ENCODE measurements at regions not wholly inside any gene's neighbourhood (a gene's known extent, or its start where the extent isn't known, plus 50 kb on each side); places are given as distances from the start of the nearest gene placed in this dataset.

GRCh38 chr4:174580597-174580996, 58.3 kb upstream of the HPGD start:
- intact Hi-C loops (cut with DNase I), result no loop called here
- ATAC-seq, result peak in 3 of 4 donors; percentile 47 to 67 (median 65)
- Histone ChIP-seq H3K9me3 (no peaks in the 10 kb centered on the region), H3K4me3 (no peak overlapping the region), H3K27ac (peak overlapping the region in 1 of 12 donors; percentile 19), H3K36me3 (no peaks in the 10 kb centered on the region), H3K27me3 (no peaks in the 10 kb centered on the region), H3K4me1 (peaks cover 0 to 8% (median 0%) of the 10 kb centered on the region in 12 donors)
- WGBS, 4 donors, result 43 to 61% (median 56%) methylated on average over 2 of the region's 2 CpGs
- DNase-seq, result no peak
- TF ChIP-seq POLR2A (IDR thresholded peaks at IDR 0.05) (no peak), CTCF (IDR thresholded peaks at IDR 0.05) (no peak)

GRCh38 chr4:174579421-174579820, 57.1 kb upstream of the HPGD start:
- peaks cover 0 to 8% (median 0%) of the 10 kb centered on the region in 12 donors for H3K4me1 ChIP-seq
- no peak overlapping the region for H3K4me3 ChIP-seq
- no peaks in the 10 kb centered on the region for H3K9me3 ChIP-seq
- intact Hi-C loops (cut with DNase I), result no loop called here
- 50 to 76% (median 74%) methylated on average over 3 of the region's 3 CpGs for WGBS, 4 donors
- H3K27me3 ChIP-seq, result no peaks in the 10 kb centered on the region
- no peak for ATAC-seq
- no peak for DNase-seq
- TF ChIP-seq CTCF (IDR thresholded peaks at IDR 0.05) (no peak), POLR2A (IDR thresholded peaks at IDR 0.05) (no peak)
- no peak overlapping the region for H3K27ac ChIP-seq
- H3K36me3 ChIP-seq, result no peaks in the 10 kb centered on the region

GRCh38 chr4:174578366-174578765, 56.1 kb upstream of the HPGD start:
- intact Hi-C loops (cut with DNase I), result no loop called here
- ATAC-seq (no peak), DNase-seq (no peak)
- 67 to 89% (median 69%) methylated on average over 1 of the region's 1 CpG for WGBS, 4 donors
- Histone ChIP-seq H3K4me3 (no peak overlapping the region), H3K27me3 (no peaks in the 10 kb centered on the region), H3K27ac (no peak overlapping the region), H3K36me3 (no peaks in the 10 kb centered on the region), H3K4me1 (peaks cover 0 to 8% (median 0%) of the 10 kb centered on the region in 12 donors), H3K9me3 (no peaks in the 10 kb centered on the region)
- TF ChIP-seq POLR2A (IDR thresholded peaks at IDR 0.05) (no peak), CTCF (IDR thresholded peaks at IDR 0.05) (no peak)

GRCh38 chr4:174575436-174575835, 53.1 kb upstream of the HPGD start:
- H3K27me3 ChIP-seq, result no peaks in the 10 kb centered on the region
- TF ChIP-seq CTCF (IDR thresholded peaks at IDR 0.05), result no peak
- no peak for TF ChIP-seq POLR2A (IDR thresholded peaks at IDR 0.05)
- H3K4me3 ChIP-seq, result no peak overlapping the region
- H3K27ac ChIP-seq, result no peak overlapping the region
- intact Hi-C loops (cut with DNase I), result no loop called here
- H3K4me1 ChIP-seq, result peaks cover 0 to 3% (median 0%) of the 10 kb centered on the region in 12 donors
- WGBS, 4 donors, result 51 to 62% (median 58%) methylated on average over 2 of the region's 2 CpGs
- ATAC-seq (no peak), DNase-seq (no peak)
- no peaks in the 10 kb centered on the region for H3K9me3 ChIP-seq
- H3K36me3 ChIP-seq, result no peaks in the 10 kb centered on the region

All from heart left ventricle (tissue), 16 donors.